Cerebellar nuclear complex (tissue), 1 donor: ENCODE measurements at regions not wholly inside any gene's neighbourhood (a gene's known extent, or its start where the extent isn't known, plus 50 kb on each side); places are given as distances from the start of the nearest gene placed in this dataset.
"Not testable (repeated sequence)": the region's sequence is repeated elsewhere in the genome, so short reads cannot be mapped to it uniquely, and the experiment has no call there.

Experiments used
- DNase-seq, 2 experiments: peaks; one replicate each; lab custom pipeline; 2025; lab: John Stamatoyannopoulos, UW

DNA sequence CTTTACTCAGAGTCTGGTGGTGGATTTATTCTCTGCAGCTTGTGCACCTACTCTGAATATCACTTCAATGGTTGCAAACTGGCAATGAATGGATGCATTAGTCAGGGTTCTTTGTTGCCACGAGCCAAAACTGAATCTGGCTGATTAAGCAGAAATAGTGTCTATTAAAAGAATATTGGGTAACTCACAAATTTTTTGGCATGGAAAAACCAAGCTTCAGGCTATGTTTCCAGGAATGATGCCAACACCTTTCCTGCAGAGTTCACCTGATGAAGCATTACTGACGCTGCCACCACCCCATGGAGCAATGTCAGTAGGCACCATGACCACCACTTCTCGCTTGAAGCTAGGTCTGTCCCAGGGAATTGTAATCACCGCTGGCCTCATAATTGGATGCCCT lies 597.8 kb upstream of the SLC10A2 start:
- DNase-seq = no peak

DNA sequence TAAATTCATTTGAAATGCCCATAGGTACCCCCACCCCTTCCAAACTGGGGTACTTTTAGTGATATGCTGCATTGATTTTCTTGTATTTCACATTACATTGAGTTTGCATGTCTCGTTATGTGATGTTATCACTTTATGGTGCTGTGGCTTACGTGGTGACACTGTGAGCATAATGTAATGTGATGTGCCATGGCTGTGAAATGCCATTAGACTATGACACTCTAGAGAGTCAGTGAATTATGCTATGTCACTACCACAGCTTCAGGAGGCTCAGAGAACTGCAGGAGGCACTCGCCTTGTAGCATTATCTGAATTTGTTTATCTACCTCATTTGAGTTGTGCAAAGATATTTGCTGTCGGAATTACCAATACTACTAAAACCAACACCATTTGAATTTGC lies 590.1 kb upstream of the SLC10A2 start:
- no peak for DNase-seq

DNA sequence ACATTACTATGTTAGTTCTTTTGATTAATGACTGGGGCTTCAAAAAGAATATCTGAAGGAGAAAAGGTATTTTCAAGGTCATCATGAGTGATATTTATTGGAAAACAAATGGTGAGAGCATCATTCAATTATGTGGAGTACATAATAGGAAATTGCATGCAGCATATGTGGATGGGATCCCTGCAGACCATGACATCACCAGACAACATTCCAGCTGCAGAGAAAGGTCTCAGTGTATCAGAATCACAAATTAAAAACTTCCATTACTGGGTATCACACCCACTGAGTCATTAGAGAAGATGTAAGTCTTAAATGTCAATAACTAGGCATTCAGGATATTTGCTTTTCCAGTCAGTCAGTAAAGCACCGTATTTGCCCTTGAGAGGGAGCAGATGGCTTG lies 574.4 kb upstream of the SLC10A2 start:
- no peak for DNase-seq

DNA sequence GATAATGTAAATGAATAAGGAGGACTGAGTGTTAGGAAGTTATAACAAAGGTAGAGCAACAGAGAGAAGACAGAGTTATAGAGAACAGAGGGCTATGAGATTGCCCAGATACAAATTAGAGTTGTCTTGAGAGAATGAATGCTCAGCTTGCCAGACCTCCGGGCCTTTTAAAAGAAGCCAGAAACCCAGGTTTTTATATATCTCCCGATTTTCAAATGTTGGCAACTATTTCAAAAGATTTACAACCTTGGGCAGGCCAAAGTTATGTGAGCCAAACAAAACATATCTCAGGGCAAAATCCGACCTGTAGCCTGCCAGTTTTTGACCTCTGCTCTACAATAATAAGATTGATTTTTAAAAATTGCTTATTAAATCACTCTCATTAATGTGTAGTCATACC lies 573.1 kb upstream of the SLC10A2 start:
- DNase-seq = no peak

DNA sequence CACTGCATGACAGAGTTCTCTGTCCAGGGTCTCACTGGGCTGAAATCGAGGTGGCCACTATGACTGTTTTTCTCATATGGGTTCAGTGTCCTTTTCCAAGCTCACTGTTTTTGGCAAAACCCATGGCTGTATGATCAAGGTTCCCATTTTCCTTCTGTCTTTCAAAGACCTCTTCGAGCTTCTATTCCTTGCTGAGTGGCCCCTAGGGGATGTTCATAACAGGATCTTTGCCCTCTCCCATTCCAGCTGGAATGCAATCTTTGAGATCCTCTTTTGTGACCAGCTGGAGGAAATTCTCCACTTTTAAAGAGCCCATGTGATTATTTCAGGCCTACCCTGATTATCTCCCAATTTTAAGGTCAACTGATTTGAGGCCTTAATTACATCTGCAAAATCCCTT lies 572.5 kb upstream of the SLC10A2 start:
- DNase-seq = no peak

DNA sequence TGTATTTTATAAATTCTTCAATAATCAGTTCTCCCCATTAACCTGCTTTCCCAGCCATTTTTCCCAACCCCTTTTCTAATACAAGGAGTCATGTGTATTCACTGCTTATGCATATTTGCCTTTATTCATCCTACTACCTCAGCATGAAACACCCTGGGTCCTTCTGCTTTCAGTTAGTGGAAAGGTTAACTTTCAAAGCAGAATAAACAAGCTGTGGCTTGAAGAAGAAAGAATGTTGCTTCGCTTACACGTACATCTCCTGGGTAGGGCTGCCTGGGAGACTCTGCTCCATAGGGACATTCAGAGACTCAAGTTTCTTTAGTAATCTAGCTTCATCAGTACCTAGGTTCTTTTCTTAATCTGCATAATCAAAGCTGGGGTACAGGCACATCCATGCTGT lies 567.8 kb upstream of the SLC10A2 start:
- no peak for DNase-seq

DNA sequence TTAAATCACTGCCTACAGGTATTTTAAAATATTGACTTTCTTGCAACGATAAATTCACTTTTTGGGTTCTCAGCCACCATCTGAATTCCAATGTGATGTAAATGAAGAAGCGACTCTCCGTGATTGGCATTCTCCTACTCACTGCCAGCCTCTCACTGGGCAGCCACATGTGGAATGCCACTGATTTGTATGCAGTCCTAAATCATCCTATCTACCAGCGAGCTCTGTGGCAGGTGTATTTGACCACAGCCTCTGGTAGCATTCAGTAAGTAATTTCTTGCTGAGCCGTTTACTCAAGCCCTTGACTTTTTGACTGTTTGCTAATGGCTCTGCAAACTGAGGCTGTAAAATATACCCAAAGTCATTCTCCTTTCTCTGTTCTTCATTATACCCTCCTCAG lies 559.0 kb upstream of the SLC10A2 start:
- no peak for DNase-seq

DNA sequence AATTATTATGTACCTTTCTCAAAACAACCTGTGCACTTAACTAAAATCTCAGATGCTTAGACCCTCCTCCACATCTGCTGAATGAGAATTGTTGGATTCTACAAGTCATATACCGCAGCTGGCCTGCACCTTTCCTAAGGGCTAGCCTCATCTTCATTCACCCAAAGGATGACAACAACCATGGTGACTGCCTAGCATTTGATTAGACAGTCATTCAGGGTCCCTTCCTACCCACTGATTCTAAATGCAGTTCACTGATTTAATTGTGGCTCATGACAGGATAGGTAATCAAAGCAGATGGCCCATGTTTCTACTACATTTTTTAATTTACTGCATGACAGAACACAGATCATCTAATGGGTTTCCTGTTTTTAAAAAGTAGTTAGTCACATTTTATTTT lies 551.9 kb upstream of the SLC10A2 start:
- DNase-seq = no peak

DNA sequence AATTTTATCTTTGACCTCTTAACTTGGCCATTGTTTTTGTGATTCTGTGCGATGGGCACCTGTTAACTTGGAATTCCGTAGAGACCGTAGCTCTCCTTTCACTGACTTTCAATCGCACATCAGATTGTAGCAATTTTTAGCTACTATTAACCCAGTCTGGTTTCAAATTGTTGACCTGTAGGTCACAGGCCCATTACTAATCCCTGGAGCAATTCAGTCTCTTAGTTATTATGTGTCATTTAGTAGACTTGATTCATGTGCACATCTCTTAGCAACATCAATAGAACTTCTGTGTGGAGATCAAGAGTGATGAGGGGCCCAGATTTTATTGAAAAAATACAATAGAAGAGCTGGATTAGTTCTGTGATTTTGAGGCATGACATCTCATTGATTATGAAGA lies 549.6 kb upstream of the SLC10A2 start:
- DNase-seq = no peak

DNA sequence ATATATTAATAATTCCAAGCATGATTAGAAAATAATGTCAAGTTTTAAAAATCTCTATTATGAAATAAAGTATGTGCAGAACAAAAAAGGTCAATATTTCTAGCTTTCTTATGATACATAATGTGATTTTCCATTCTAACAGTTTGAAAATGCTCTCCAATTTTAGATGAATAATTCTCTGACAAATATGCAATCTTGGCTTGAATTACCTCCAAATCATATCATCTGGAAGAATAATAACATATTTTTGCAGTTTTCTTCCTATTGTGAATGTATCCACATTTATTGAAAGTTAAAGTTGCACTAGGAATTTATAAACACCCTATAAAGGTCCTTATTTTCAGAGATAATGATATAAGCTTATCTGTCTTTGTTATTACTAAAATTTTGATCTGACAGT lies 548.5 kb upstream of the SLC10A2 start:
- no peak for DNase-seq

DNA sequence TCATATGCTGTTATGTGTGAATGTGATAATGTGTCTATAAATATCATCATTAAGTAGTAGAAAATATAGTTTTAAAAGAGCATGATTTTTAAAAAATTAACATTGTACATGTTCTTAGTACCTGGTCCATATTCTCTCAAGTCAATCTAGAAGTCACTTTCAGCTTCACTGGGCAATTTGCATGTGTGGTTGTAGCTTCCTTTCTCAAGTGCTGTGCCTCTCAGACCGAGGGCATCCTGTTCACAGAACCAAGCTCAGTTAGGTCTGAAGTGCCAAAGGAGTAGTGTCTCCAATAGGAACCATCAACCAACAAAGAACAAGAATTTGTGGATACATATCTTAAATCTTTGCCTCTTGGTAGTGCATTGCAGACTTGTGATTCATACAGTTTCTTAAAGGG lies 541.8 kb upstream of the SLC10A2 start:
- no peak for DNase-seq

DNA sequence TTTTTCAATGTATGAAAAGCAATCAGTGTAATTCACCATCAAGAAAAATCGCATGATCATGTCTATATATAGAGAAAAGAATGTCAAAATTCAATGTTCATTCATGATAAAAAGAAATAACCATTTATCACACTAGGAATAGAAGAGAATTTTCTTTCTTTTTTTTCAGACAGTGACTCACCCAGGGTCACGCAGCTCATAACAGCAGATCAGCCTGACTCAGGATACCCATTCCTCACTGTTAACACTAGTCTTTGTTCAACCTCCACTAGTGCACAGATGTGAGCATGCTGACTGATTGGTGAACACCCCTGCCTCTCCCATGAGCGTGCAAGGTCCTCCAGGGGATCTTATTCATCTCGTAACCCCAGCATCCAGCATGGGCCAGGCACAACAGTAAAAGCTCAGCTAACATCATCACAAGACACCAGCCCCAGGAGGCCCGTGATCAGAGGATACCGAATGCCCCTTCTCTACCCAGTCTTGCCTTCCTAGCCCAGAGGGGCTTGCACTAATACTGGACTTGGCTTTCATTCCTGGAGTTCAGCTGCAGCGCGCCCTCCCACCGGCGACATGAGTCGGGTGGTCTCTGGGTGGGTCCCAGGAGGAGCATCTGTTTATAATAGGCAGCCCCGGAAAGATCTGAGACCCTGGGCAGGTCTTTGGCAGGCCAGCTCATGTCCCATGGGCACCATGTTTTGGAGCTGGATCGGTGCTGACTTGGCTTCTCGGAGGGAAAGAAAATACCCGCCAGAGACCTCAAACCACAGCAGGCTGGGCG lies 539.5 kb upstream of the SLC10A2 start:
- no peak for DNase-seq

DNA sequence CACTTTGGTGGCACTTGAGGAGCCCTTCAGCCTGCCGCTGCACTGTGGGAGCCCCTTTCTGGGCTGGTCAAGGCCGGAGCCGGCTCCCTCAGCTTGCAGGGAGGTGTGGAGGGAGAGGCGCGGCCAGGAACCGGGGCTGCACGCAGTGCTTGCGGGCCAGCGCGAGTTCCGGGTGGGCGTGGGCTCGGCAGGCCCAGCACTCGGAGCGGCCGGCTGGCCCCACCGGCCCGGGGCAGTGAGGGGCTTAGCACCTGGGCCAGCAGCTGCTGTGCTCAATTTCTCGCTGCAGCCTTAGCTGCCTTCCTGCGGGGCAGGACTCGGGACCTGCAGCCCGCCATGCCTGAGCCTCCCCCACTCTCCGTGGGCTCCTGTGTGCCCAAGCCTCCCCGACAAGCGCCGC lies 533.7 kb upstream of the SLC10A2 start:
- not testable (repeated sequence) for DNase-seq

DNA sequence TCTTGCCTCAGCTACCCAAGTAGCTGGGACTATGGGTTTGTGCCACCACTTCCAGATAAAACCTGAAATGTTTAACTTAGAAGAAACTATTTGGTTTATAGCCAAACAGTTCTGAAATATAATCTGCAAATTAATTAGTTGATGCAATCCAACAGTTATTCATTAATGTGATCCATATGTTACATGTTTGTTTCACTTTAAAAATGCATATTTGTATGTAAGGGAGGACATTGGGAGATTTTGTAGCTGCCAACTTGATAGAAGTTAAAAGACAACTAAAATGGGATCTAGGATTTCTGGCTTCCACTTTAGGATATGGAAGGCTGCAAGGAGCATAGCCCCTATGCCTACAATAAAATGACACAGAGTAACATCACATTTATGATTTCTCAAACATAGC lies 532.5 kb upstream of the SLC10A2 start:
- no peak for DNase-seq

DNA sequence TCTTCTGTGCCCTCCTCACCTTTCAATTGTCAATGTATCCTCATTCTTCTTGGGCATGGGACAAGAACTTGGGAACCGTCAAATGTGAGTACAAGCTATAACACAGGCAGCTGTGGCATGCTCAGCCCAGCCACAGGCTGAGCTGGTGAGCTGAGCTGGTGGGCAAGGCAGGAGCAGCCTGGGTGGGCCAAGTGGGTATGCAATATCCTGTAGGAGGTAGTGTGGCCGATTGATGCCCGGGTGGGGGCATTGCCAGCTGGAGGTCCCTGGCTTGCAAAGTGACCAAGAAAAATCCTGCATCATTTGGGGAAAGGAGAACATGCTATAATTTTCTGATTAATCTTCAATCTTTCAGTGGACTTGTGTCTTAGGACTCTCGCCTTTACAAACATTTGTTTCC lies 507.2 kb upstream of the SLC10A2 start:
- DNase-seq = no peak

DNA sequence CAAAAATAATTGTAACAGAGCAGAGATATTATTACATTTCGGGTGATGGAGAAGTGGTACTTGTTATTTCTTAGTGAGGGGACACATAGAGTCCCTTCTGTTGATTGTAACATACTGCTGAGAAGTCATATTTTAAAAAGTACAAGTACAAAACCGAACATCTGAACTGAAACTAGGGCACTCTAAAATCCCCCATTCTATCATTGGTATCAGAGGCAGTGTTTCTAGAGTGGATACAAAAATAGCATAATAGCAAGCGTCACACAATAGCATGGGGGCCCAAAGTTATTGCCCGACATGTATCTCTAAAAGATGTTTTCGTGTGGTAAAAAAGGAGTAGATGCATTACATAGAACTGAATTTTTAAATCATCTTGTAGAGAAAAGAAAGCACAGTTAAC lies 502.1 kb upstream of the SLC10A2 start:
- no peak for DNase-seq

DNA sequence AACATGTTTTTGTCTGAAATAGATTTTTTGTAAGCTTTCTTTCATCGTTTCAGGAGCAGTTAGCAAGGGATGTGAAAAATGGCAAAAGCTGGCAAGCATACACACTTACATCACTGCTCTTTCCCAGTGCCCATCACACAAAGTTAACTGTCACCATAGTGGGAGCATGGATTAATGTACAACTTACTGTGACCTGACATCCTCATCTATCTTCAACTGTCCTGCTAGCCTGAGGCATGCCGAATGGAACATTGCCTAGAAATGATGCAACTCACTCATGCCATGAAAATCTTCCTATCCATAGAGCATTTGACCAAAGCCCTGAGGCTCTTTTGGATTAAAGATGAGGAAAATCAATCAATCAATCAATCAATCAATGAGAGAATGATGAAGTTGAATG lies 491.7 kb upstream of the SLC10A2 start:
- no peak for DNase-seq

DNA sequence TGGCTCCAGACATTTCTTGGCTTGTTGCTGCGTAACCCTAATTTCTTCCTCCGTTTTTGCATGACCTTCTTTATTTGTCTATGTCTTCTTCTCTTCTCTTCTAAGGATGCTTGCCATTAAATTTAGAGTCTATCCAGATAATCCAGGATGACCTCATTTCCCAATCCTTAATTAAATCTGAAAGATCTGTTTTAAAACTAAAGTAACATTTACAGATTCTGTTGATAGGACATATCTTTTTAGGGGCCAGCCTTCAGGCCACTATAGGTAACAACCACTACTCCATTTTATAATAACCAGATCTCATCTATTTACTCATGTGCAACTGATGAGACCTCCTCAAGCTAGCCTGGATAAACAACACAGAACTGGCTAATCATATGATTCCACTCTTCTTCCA lies 490.5 kb upstream of the SLC10A2 start:
- no peak for DNase-seq

DNA sequence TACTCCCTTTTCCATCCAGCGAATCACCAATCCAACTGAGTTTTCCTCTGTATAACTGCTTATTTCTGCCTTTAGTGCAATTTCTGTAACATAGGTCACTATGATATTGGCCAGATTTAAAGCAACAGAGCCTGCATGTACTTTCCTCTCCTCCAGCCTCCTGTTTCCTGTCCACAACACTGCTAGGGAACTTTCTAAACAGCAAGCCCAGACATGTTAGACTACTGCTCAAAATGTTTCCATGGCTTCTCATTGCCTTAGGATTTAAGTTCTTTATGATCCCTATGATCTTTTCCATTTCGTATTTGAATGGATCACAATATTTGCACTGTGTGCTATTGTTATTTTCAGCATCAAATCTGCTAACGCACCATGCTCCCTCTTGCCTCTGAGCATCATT lies 481.7 kb upstream of the SLC10A2 start:
- no peak for DNase-seq

DNA sequence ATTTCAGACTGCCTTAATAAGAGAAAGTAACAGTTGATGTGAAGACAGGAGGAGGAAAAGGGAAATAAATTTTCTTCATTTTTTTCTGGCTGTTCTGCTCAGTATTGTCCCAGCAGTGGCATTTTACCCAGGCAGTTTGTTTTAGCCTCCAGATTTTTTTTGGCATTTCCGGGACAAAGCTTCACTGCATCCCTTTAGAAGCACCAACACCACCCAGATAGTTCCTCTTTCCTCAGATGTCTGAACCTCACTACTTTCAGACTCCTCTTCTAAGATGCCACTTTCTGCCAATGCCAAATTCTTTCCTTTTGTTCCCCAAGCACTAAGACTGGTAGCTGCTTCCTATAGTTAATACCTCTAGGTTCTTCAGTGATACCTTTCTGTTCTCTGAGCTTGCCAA lies 480.1 kb upstream of the SLC10A2 start:
- DNase-seq = no peak

DNA sequence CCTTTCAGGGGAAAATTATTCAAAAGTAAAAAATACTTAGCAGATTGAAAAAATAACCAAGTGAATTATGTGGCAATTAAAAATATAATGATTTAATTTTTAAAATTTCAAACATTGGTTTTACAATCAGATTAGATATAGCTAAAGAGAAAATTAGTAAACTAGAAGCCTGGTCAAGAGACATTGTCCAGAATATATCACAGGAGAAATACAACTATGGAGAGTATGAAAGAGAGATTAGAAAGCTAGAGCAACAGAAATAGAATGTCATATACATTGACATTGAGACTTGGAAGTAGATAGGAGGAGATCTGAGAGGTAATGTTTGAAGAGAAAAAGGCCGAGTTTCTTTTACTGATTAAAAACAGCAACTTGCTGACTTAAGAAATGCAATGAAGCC lies 476.4 kb upstream of the SLC10A2 start:
- DNase-seq = no peak

DNA sequence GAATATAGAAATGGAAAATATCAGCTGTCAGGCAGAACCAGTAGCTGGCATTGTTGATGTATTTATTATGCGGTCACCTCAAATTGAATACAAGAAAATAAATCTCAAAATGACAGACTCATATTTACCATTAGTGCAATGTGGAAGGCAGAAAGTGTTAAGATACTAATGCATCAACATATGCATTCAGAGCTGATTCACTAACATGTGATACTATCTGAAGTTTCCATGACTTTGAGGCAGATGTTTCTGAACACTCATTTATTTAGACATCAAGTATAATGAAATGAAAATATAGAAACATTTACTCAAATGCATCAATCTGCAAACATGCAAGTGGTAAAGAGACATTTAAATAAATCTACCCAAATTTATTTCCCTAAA lies 474.2 kb upstream of the SLC10A2 start:
- DNase-seq = no peak

DNA sequence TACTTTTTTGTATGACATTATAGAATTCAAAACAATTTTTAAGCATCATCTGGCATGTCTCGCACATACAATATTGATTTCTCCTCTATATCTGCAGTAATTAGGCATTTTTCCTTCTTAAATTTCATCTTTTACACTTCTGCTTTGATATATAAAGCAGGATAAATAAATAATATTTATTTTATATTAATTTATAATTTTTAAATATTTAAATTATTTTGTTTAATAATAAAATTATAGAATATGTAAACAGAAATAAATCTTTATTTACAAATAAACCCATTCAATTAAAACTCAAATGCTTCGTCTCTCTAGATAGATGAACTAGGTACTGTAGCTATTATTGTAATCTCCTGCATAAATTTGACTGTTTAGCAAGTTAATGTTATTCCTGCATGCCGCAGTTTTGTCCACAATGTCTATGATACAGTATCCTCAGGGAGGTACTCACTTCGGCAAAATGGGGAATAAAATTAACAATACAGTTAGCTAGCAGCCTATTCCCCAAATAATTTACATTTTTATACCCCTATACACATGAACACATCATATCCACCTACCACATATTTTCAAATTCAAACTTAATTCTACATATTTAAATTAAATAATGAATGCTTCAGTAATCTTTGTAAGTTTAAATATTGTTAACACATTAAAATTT lies 473.6 kb upstream of the SLC10A2 start:
- DNase-seq = no peak

DNA sequence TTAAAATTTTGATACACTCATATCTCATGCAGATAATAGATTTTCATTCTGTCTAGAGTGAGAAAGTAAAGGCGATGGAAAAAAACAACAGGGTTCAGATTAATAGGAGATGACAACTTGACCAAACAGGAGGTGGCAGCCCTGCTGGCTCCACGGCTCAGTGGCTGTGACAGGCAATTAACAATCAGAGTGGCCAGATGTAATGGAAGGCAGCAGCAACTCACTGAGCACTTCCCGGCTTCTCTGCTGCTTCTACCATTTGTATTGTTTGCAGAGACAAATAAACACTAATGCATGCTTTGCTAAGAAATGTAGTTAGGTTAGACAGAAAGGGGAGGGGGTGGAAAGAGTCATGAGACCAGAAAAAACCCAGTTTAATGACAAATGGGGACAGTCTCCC lies 473.0 kb upstream of the SLC10A2 start:
- DNase-seq = peak in 1 of 2 experiments; percentile 46
